Suprapubic skin (tissue), 4 donors: ENCODE measurements at regions not wholly inside any gene's neighbourhood (a gene's known extent, or its start where the extent isn't known, plus 50 kb on each side); places are given as distances from the start of the nearest gene placed in this dataset.

ENCODE experiments used
- POLR2A ChIP-seq, 2 donors: fragments of 450-650 bp; IDR thresholded peaks; one replicate each; pipeline ENCODE4 v1.6.1; 2017; ENCODE audit warnings: antibody characterized with exemption in 2 of 2, mild to moderate bottlenecking in 2 of 2, moderate library complexity in 2 of 2
- POLR2AphosphoS5 ChIP-seq, 3 donors: sonication (generic); formaldehyde crosslinking; IDR thresholded peaks; one replicate each; pipeline ENCODE4 v1.6.1; 2017; ENCODE audit warnings: antibody characterized with exemption in 3 of 3
- TF ChIP-seq, protein P1 (sequence below), 2 donors: fragments of 200-600 bp in 1 of 2; fragments of 450-650 bp in 1 of 2; sonication (generic) in 1 of 2; IDR thresholded peaks; one replicate each; pipeline ENCODE4 v1.5.1; 2016 to 2019; ENCODE audit warnings: antibody characterized with exemption in 2 of 2, mild to moderate bottlenecking in 1 of 2, moderate library complexity in 1 of 2

DNA sequence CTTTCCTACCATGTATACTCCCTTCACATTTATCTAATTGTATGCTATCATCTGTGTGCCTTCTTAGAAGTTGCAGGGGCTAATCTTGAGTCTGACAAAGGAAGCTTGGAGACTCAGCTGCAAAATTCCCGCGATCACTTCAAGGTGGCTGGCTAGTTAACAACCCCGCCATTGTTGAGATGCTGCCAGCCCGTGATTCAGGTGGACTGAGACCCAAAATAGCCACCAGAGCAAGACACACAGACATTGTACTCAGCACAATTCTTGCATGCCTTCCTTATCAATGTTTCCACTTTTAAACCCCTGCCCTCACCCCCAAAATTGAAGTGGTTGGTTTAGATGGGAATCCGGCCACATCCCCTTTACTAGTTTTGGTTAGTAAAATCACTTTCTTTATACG lies 225.8 kb upstream of the ZNF717 start:
- TF ChIP-seq, protein P1, sequence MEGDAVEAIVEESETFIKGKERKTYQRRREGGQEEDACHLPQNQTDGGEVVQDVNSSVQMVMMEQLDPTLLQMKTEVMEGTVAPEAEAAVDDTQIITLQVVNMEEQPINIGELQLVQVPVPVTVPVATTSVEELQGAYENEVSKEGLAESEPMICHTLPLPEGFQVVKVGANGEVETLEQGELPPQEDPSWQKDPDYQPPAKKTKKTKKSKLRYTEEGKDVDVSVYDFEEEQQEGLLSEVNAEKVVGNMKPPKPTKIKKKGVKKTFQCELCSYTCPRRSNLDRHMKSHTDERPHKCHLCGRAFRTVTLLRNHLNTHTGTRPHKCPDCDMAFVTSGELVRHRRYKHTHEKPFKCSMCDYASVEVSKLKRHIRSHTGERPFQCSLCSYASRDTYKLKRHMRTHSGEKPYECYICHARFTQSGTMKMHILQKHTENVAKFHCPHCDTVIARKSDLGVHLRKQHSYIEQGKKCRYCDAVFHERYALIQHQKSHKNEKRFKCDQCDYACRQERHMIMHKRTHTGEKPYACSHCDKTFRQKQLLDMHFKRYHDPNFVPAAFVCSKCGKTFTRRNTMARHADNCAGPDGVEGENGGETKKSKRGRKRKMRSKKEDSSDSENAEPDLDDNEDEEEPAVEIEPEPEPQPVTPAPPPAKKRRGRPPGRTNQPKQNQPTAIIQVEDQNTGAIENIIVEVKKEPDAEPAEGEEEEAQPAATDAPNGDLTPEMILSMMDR (IDR thresholded peaks at IDR 0.05): no peak
- no peak for TF ChIP-seq POLR2AphosphoS5 (IDR thresholded peaks at IDR 0.05)
- no peak for TF ChIP-seq POLR2A (IDR thresholded peaks at IDR 0.05)
